ENCODE measurements at regions not wholly inside any gene's neighbourhood (a gene's known extent, or its start where the extent isn't known, plus 50 kb on each side); places are given as distances from the start of the nearest gene placed in this dataset.

DNA sequence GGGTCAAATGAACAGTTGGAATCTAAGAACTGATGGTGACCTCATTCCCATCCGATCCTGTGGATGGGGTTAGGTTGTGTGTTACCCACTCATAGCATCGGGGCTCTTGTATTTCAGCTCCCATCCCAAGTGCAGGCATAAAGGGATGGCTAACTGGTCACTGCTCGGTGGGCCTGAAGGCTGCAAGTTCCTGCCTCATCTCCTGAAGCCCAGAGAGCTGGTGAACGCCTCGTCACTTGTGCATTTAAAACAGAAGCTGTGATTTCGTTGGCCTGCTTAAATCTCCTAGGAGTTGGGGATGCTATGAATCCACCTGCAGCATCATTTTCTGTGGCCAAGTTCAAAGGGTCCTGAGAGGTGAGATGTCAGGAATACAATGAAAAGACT lies 477.0 kb downstream of the TBC1D22A start:
- no peaks in the 10 kb centered on the region for H3K27me3 ChIP-seq (ENCODE audit: control insufficient read depth in 1 of 2, insufficient read depth in 2 of 2, low read length in 2 of 2)
- no peak overlapping the region for H3K27ac ChIP-seq (ENCODE audit: low read depth, low read length)
- H3K9me3 ChIP-seq (ENCODE audit: low read length), result no peaks in the 10 kb centered on the region
- H3K9ac ChIP-seq (ENCODE audit: low read length), result no peak overlapping the region
- no peaks in the 10 kb centered on the region for H3K4me1 ChIP-seq (ENCODE audit: insufficient read depth, low read length)
- no peak overlapping the region for H3K4me3 ChIP-seq (ENCODE audit: low read depth in 1 of 2, low read length in 2 of 2)
- no peaks in the 10 kb centered on the region for H3K36me3 ChIP-seq (ENCODE audit: insufficient read depth, low read length)

DNA sequence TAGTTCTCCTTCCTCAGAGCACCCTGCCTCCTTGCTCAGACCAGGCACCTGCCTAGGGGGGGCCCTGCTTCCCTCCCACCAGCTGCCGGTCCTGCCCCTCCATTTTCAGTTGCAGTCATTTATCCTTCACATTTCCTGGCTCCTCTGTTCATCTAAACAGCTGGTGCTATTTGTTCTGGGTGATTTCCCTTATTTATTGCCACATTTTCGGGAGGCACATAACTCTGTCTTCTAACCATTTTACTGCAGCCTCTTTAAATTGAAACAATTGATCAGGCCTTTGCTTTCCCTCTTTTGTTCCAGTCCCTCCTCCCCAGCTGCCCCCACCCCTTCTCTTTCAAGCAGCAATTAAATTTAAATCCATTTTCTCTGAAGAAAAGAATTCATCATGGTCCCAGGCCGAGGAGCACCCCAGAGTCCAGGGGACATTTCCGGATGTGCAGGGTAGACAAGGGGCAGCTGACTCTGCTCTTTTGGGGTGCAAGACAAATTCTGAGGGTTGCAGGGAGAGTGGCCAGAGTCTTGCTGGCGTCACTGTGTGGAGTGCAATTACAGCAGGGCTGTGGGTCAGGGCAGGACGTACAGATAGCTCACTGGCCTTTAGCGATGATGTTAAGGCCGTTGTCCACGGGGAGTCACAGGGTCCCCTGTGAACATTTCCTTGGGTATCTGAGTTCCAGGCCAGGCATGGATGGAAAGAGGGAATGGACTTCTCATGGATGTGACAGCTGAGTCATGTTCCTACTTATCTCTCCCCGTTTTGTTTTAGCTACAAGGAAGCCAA lies 476.4 kb downstream of the TBC1D22A start:
- no peaks in the 10 kb centered on the region for H3K4me1 ChIP-seq (ENCODE audit: insufficient read depth, low read length)
- no peaks in the 10 kb centered on the region for H3K36me3 ChIP-seq (ENCODE audit: insufficient read depth, low read length)
- H3K9ac ChIP-seq (ENCODE audit: low read length), result no peak overlapping the region
- H3K27me3 ChIP-seq (ENCODE audit: control insufficient read depth in 1 of 2, insufficient read depth in 2 of 2, low read length in 2 of 2), result no peaks in the 10 kb centered on the region
- H3K9me3 ChIP-seq (ENCODE audit: low read length), result no peaks in the 10 kb centered on the region
- no peak overlapping the region for H3K27ac ChIP-seq (ENCODE audit: low read depth, low read length)
- H3K4me3 ChIP-seq (ENCODE audit: low read depth in 1 of 2, low read length in 2 of 2), result no peak overlapping the region

DNA sequence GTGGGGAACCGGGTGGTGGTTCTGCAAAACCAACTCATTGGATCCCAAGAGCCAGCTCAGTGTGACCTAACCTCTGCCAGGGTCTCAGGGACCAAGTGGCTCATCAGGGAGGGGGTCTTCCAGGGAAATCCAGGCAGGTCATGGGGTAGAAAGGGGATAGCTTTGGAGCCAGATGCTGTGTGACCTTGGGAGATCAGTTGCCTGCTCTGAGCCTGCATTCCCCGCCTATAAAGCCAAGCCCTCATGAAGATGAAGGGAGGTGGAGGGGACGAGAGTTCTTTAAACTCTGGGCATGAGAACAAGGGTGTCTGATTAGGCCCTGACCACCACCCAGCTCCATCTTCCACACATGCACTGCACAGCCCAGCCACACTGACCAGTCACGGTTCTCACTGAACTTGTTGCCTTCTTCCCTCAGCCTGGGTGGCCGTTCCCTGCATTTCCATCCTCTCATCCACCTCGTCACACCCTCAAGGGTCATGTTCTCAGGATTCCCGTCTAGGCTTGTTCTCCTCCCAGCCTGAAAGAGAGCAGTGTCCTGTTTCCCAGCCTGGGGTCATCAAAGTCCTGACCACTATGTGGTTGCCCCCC lies 475.5 kb downstream of the TBC1D22A start:
- Histone ChIP-seq H3K36me3 (ENCODE audit: insufficient read depth, low read length) (no peaks in the 10 kb centered on the region), H3K27ac (ENCODE audit: low read depth, low read length) (no peak overlapping the region), H3K9ac (ENCODE audit: low read length) (no peak overlapping the region), H3K4me1 (ENCODE audit: insufficient read depth, low read length) (no peaks in the 10 kb centered on the region), H3K4me3 (ENCODE audit: low read depth in 1 of 2, low read length in 2 of 2) (no peak overlapping the region), H3K27me3 (ENCODE audit: control insufficient read depth in 1 of 2, insufficient read depth in 2 of 2, low read length in 2 of 2) (no peaks in the 10 kb centered on the region), H3K9me3 (ENCODE audit: low read length) (no peaks in the 10 kb centered on the region)

GRCh38 chr22:47236718-47237117 lies 474.3 kb downstream of the TBC1D22A start:
- Histone ChIP-seq H3K27ac (ENCODE audit: low read depth, low read length) (no peak overlapping the region), H3K4me1 (ENCODE audit: insufficient read depth, low read length) (no peaks in the 10 kb centered on the region), H3K27me3 (ENCODE audit: control insufficient read depth in 1 of 2, insufficient read depth in 2 of 2, low read length in 2 of 2) (no peaks in the 10 kb centered on the region), H3K4me3 (ENCODE audit: low read depth in 1 of 2, low read length in 2 of 2) (no peak overlapping the region), H3K9ac (ENCODE audit: low read length) (no peak overlapping the region), H3K9me3 (ENCODE audit: low read length) (no peaks in the 10 kb centered on the region), H3K36me3 (ENCODE audit: insufficient read depth, low read length) (no peaks in the 10 kb centered on the region)

- Histone ChIP-seq H3K4me1 (ENCODE audit: insufficient read depth, low read length) (no peaks in the 10 kb centered on the region), H3K9ac (ENCODE audit: low read length) (no peak overlapping the region), H3K4me3 (ENCODE audit: low read depth in 1 of 2, low read length in 2 of 2) (no peak overlapping the region), H3K36me3 (ENCODE audit: insufficient read depth, low read length) (no peaks in the 10 kb centered on the region), H3K27me3 (ENCODE audit: control insufficient read depth in 1 of 2, insufficient read depth in 2 of 2, low read length in 2 of 2) (no peaks in the 10 kb centered on the region), H3K9me3 (ENCODE audit: low read length) (no peaks in the 10 kb centered on the region), H3K27ac (ENCODE audit: low read depth, low read length) (no peak overlapping the region)
These were observed 473.7 kb downstream of the TBC1D22A start for GRCh38 chr22:47236161-47236560.

DNA sequence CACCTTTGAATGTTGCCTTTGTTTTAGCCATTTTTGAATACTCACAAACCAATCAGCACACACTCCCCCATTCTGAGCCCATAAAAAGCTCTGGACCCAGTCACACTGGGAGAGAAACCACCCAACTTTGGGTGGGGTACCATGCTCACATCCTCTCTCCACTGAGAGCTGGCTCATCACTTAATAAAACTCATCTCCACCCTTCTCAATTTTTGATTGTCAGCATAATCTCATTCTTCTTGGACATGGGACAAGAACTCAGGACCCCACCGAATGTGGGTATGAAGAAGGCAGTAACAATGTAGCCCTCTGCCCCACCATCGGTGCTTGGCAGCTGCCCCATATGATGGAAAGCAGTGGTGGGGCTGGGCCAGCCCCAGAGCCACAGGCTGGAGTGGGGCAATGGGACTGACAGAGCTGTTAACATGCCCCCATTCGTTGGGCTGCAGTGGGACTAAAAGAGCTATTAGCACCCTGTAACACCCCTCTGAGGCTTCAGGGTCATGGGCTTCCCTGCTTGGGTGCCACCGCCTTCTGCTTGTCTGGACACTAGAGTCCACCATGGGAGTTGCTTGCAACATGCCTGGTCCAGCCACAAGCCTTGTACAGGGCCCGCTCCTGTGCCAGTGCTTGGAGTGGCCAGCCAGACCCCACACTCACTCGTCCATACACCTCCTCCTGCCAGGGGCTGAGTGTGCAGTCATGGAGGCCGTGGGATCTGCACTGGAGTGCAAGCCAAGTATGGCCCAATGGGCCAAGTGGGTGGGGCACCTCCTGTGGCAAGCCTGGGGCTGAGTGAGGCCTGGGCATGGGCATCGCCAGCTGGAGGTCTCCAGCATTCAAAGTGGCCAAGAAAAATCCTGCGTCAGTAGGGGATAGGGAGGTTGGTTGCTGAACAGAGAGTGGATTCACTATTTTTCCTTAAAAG lies 471.1 kb downstream of the TBC1D22A start:
- H3K36me3 ChIP-seq (ENCODE audit: insufficient read depth, low read length), result no peaks in the 10 kb centered on the region
- no peaks in the 10 kb centered on the region for H3K4me1 ChIP-seq (ENCODE audit: insufficient read depth, low read length)
- no peaks in the 10 kb centered on the region for H3K27me3 ChIP-seq (ENCODE audit: control insufficient read depth in 1 of 2, insufficient read depth in 2 of 2, low read length in 2 of 2)
- no peak overlapping the region for H3K9ac ChIP-seq (ENCODE audit: low read length)
- no peaks in the 10 kb centered on the region for H3K9me3 ChIP-seq (ENCODE audit: low read length)
- H3K4me3 ChIP-seq (ENCODE audit: low read depth in 1 of 2, low read length in 2 of 2), result no peak overlapping the region
- no peak overlapping the region for H3K27ac ChIP-seq (ENCODE audit: low read depth, low read length)

DNA sequence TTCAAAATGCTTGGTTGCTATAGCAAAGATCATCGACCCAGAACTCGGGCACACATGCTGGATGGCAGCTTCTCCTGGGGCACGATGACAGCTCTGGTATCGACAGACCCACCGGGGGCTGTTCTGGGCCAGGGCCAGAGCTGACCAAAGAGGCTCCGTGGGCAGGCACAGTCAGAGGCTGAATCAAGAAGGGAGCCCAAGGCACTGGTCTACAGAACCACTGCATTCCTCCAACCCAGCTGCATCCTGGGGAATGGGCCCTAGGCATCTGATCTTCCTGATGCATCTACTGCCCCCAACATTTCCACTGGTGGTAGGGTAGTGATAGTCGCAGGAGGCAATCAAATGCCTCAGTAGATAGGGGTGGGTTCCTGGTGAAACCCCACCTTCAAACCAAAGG lies 470.3 kb downstream of the TBC1D22A start:
- H3K9me3 ChIP-seq (ENCODE audit: low read length), result no peaks in the 10 kb centered on the region

GRCh38 chr22:47232197-47232596 lies 469.7 kb downstream of the TBC1D22A start:
- H3K4me1 ChIP-seq (ENCODE audit: insufficient read depth, low read length), result no peaks in the 10 kb centered on the region
- H3K36me3 ChIP-seq (ENCODE audit: insufficient read depth, low read length), result no peaks in the 10 kb centered on the region
- no peak overlapping the region for H3K27ac ChIP-seq (ENCODE audit: low read depth, low read length)
- no peaks in the 10 kb centered on the region for H3K27me3 ChIP-seq (ENCODE audit: control insufficient read depth in 1 of 2, insufficient read depth in 2 of 2, low read length in 2 of 2)
- H3K9me3 ChIP-seq (ENCODE audit: low read length), result no peaks in the 10 kb centered on the region
- H3K9ac ChIP-seq (ENCODE audit: low read length), result no peak overlapping the region
- no peak overlapping the region for H3K4me3 ChIP-seq (ENCODE audit: low read depth in 1 of 2, low read length in 2 of 2)

More for the DNA sequence above, 470.3 kb downstream of the TBC1D22A start:
- H3K9ac ChIP-seq (ENCODE audit: low read length), result no peak overlapping the region
- H3K27me3 ChIP-seq (ENCODE audit: control insufficient read depth in 1 of 2, insufficient read depth in 2 of 2, low read length in 2 of 2), result no peaks in the 10 kb centered on the region
- no peak overlapping the region for H3K4me3 ChIP-seq (ENCODE audit: low read depth in 1 of 2, low read length in 2 of 2)
- H3K36me3 ChIP-seq (ENCODE audit: insufficient read depth, low read length), result no peaks in the 10 kb centered on the region
- H3K27ac ChIP-seq (ENCODE audit: low read depth, low read length), result no peak overlapping the region
- no peaks in the 10 kb centered on the region for H3K4me1 ChIP-seq (ENCODE audit: insufficient read depth, low read length)

DNA sequence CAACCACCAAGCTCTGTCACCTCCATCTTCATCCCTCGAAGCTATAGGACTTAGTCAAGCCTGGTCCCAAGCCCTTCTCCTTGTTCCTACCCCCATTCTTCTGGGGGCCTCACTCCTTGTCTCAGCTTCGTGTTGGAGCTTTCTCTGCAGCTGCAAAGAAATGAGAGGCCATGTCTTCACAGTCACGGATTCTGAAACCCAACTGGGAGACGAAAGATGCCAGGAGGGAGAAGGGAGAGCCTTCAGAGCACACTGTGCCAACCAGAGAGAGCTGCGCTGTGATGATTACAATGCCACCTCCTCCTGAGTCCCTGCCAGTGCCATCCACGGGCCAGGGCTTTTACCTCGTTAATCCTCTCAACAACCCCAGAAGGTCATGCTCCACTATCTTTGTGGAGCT lies 469.3 kb downstream of the TBC1D22A start:
- no peaks in the 10 kb centered on the region for H3K4me1 ChIP-seq (ENCODE audit: insufficient read depth, low read length)
- no peak overlapping the region for H3K4me3 ChIP-seq (ENCODE audit: low read depth in 1 of 2, low read length in 2 of 2)
- no peaks in the 10 kb centered on the region for H3K27me3 ChIP-seq (ENCODE audit: control insufficient read depth in 1 of 2, insufficient read depth in 2 of 2, low read length in 2 of 2)
- no peak overlapping the region for H3K9ac ChIP-seq (ENCODE audit: low read length)
- H3K36me3 ChIP-seq (ENCODE audit: insufficient read depth, low read length), result no peaks in the 10 kb centered on the region
- H3K27ac ChIP-seq (ENCODE audit: low read depth, low read length), result no peak overlapping the region
- no peaks in the 10 kb centered on the region for H3K9me3 ChIP-seq (ENCODE audit: low read length)

DNA sequence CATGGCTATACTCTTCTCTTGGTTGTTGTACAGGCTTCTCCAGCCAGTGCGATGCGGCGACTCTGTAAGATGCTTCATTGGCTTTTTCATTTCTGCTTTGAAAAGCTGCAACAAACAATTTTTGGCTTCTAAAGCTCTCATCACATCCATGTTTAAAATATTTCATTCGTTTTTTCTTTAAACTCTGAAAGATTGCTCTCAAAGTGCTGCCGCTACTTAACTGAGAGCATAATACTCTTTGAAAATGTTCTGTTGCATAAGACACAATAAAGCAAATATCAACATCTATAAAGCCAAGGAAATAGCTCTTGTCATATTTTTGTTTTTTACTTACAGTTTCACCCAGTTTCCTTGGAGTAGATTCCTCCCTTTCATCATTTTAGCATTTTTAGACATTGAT lies 468.3 kb downstream of the TBC1D22A start:
- no peak overlapping the region for H3K4me3 ChIP-seq (ENCODE audit: low read depth in 1 of 2, low read length in 2 of 2)
- H3K27ac ChIP-seq (ENCODE audit: low read depth, low read length), result no peak overlapping the region

GRCh38 chr22:47230251-47230650 lies 467.8 kb downstream of the TBC1D22A start:
- no peak overlapping the region for H3K9ac ChIP-seq (ENCODE audit: low read length)
- H3K36me3 ChIP-seq (ENCODE audit: insufficient read depth, low read length), result no peaks in the 10 kb centered on the region
- no peaks in the 10 kb centered on the region for H3K4me1 ChIP-seq (ENCODE audit: insufficient read depth, low read length)
- no peak overlapping the region for H3K4me3 ChIP-seq (ENCODE audit: low read depth in 1 of 2, low read length in 2 of 2)
- H3K27ac ChIP-seq (ENCODE audit: low read depth, low read length), result no peak overlapping the region
- H3K27me3 ChIP-seq (ENCODE audit: control insufficient read depth in 1 of 2, insufficient read depth in 2 of 2, low read length in 2 of 2), result no peaks in the 10 kb centered on the region
- no peaks in the 10 kb centered on the region for H3K9me3 ChIP-seq (ENCODE audit: low read length)

More for the DNA sequence above, 468.3 kb downstream of the TBC1D22A start:
- Histone ChIP-seq H3K4me1 (ENCODE audit: insufficient read depth, low read length) (no peaks in the 10 kb centered on the region), H3K9ac (ENCODE audit: low read length) (no peak overlapping the region), H3K9me3 (ENCODE audit: low read length) (no peaks in the 10 kb centered on the region), H3K36me3 (ENCODE audit: insufficient read depth, low read length) (no peaks in the 10 kb centered on the region), H3K27me3 (ENCODE audit: control insufficient read depth in 1 of 2, insufficient read depth in 2 of 2, low read length in 2 of 2) (no peaks in the 10 kb centered on the region)
